Liver (tissue), 8 donors: ENCODE measurements at regions not wholly inside any gene's neighbourhood (a gene's known extent, or its start where the extent isn't known, plus 50 kb on each side); places are given as distances from the start of the nearest gene placed in this dataset.
"Not testable (repeated sequence)": the region's sequence is repeated elsewhere in the genome, so short reads cannot be mapped to it uniquely, and the experiment has no call there.

Experiments used
- DNase-seq: peaks from one replicate; pipeline ENCODE4 v3.0.0-alpha.2; 2017; ENCODE audit warnings: low spot score
- H3K27ac ChIP-seq, 2 donors: one replicate each; pipeline ENCODE4 v1.7.0; 2013; ENCODE audit warnings: inconsistent platforms in 2 of 2, low read length in 2 of 2, control low read depth in 1 of 2, low read depth in 1 of 2, mild to moderate bottlenecking in 1 of 2
- H3K27me3 ChIP-seq, 4 donors: one replicate each; pipeline versions ENCODE4 v1.6.1 to v1.7.0; 2013; ENCODE audit warnings: low read length in 3 of 4, inconsistent platforms in 1 of 4, mild to moderate bottlenecking in 1 of 4, moderate library complexity in 1 of 4; ENCODE audit not compliant: control insufficient read depth in 4 of 4, insufficient read depth in 4 of 4
- H3K36me3 ChIP-seq, 4 donors: one replicate each; pipeline versions ENCODE4 v1.6.1 to v1.7.0; 2013; ENCODE audit warnings: low read length in 3 of 4, mild to moderate bottlenecking in 3 of 4, low read depth in 1 of 4, moderate library complexity in 1 of 4; ENCODE audit not compliant: control insufficient read depth in 4 of 4, insufficient read depth in 3 of 4
- H3K4me1 ChIP-seq, 4 donors: one replicate each; pipeline versions ENCODE4 v1.6.1 to v1.7.0; 2013; ENCODE audit warnings: low read length in 3 of 4, mild to moderate bottlenecking in 3 of 4, moderate library complexity in 1 of 4; ENCODE audit not compliant: control insufficient read depth in 4 of 4, insufficient read depth in 4 of 4
- H3K4me3 ChIP-seq, 3 donors: one replicate each; pipeline versions ENCODE4 v1.6.1 to v1.7.0; 2013; ENCODE audit warnings: low read length in 3 of 3, control low read depth in 1 of 3, low read depth in 1 of 3, mild to moderate bottlenecking in 1 of 3
- H3K9ac ChIP-seq, 2 donors: one replicate each; pipeline ENCODE4 v1.7.0; 2013; ENCODE audit warnings: low read length in 2 of 2, mild to moderate bottlenecking in 2 of 2, moderate library complexity in 2 of 2, control low read depth in 1 of 2, low read depth in 1 of 2
- H3K9me3 ChIP-seq, 4 donors: one replicate each; pipeline versions ENCODE4 v1.6.1 to v1.7.0; 2013; ENCODE audit warnings: low read length in 3 of 4; ENCODE audit not compliant: control insufficient read depth in 4 of 4
- CTCF ChIP-seq: fragments of 150-350 bp; IDR thresholded peaks from 2 replicates; pipeline ENCODE4 v1.5.1; 2017; ENCODE audit warnings: improper control_type of control experiment, low read depth, low read length; ENCODE audit not compliant: missing input control
- FOXA1 ChIP-seq: IDR thresholded peaks from 2 replicates; pipeline ENCODE4 v1.6.1; 2016; ENCODE audit warnings: antibody characterized with exemption
- GABPA ChIP-seq, 2 donors: IDR thresholded peaks in 1 of 2; conservative IDR thresholded peaks in 1 of 2; 2 replicates each; pipeline ENCODE4 v1.6.1; 2016; ENCODE audit warnings: antibody characterized with exemption in 2 of 2, mild to moderate bottlenecking in 1 of 2, moderate library complexity in 1 of 2
- HNF4G ChIP-seq: IDR thresholded peaks from 2 replicates; pipeline ENCODE4 v1.6.1; 2016; ENCODE audit warnings: antibody characterized with exemption
- JUND ChIP-seq, 2 donors: IDR thresholded peaks; 2 replicates each; pipeline ENCODE4 v1.6.1; 2016; ENCODE audit warnings: antibody characterized with exemption in 2 of 2
- MAX ChIP-seq: IDR thresholded peaks from 2 replicates; pipeline ENCODE4 v1.6.1; 2016; ENCODE audit warnings: antibody characterized with exemption
- NR2F2 ChIP-seq: IDR thresholded peaks from 2 replicates; pipeline ENCODE4 v1.6.1; 2016; ENCODE audit warnings: antibody characterized with exemption
- RXRA ChIP-seq, 2 donors: IDR thresholded peaks; 2 replicates each; pipeline ENCODE4 v1.6.1; 2017 to 2018; ENCODE audit warnings: antibody characterized with exemption in 2 of 2, mild to moderate bottlenecking in 1 of 2
- TAF1 ChIP-seq: conservative IDR thresholded peaks from 2 replicates; pipeline ENCODE4 v1.6.1; 2016; ENCODE audit warnings: antibody characterized with exemption, mild to moderate bottlenecking
- ZBTB33 ChIP-seq: IDR thresholded peaks from 2 replicates; pipeline ENCODE4 v1.6.1; 2016; ENCODE audit warnings: antibody characterized with exemption
- WGBS: extraction: QIAGEN DNeasy Blood & Tissue Kit; methylation state at CpG from one replicate; pipeline ENCODE4 v1.1.7; 2013; 5-methylcytosine and 5-hydroxymethylcytosine counted together
- donor health status: healthy.
- donor health status: healthy.
- donor health status: healthy.
- donor health status: healthy.
- donor health status: healthy.

GRCh38 chr10:131580674-131581073 is 269.2 kb upstream of the TCERG1L start:
- Histone ChIP-seq H3K9me3 (no peaks in the 10 kb centered on the region), H3K4me3 (no peak overlapping the region), H3K4me1 (no peaks in the 10 kb centered on the region), H3K36me3 (no peaks in the 10 kb centered on the region), H3K27ac (no peak overlapping the region), H3K27me3 (no peaks in the 10 kb centered on the region), H3K9ac (no peak overlapping the region)
- WGBS, result 64% methylated on average over 3 of the region's 3 CpGs
- TF ChIP-seq HNF4G (no peak), JUND (IDR thresholded peaks at IDR 0.05) (no peak), ZBTB33 (no peak)
- no peak for DNase-seq

GRCh38 chr10:131581547-131581946 is 270.0 kb upstream of the TCERG1L start:
- H3K4me3 ChIP-seq, H3K27ac ChIP-seq, H3K9ac ChIP-seq, H3K36me3 ChIP-seq, DNase-seq, H3K27me3 ChIP-seq, H3K4me1 ChIP-seq, H3K9me3 ChIP-seq: not testable (repeated sequence)
- WGBS, result 78% methylated on average over 7 of the region's 7 CpGs

- Histone ChIP-seq H3K27ac (no peak overlapping the region), H3K9me3 (no peaks in the 10 kb centered on the region), H3K4me3 (no peak overlapping the region), H3K4me1 (no peaks in the 10 kb centered on the region), H3K27me3 (no peaks in the 10 kb centered on the region), H3K36me3 (no peaks in the 10 kb centered on the region), H3K9ac (no peak overlapping the region)
- TF ChIP-seq ZBTB33, result no peak
- TF ChIP-seq GABPA (IDR thresholded peaks at IDR 0.05 in 1 of 2, conservative IDR thresholded peaks at IDR 0.05 in 1 of 2), result no peak
- DNase-seq, result peak; percentile 28
- 63% methylated on average over 12 of the region's 12 CpGs for WGBS
These were observed 272.8 kb upstream of the TCERG1L start for GRCh38 chr10:131584287-131584686.

- Histone ChIP-seq H3K27me3 (no peaks in the 10 kb centered on the region), H3K27ac (no peak overlapping the region), H3K9ac (no peak overlapping the region), H3K4me3 (no peak overlapping the region), H3K9me3 (no peaks in the 10 kb centered on the region), H3K4me1 (no peaks in the 10 kb centered on the region), H3K36me3 (no peaks in the 10 kb centered on the region)
- 50% methylated on average over 3 of the region's 3 CpGs for WGBS
- no peak for DNase-seq
- TF ChIP-seq TAF1 (no peak), ZBTB33 (no peak), NR2F2 (no peak), RXRA (IDR thresholded peaks at IDR 0.05) (no peak), MAX (no peak), FOXA1 (no peak), CTCF (no peak), JUND (IDR thresholded peaks at IDR 0.05) (no peak), HNF4G (no peak)
These were observed 274.2 kb upstream of the TCERG1L start for GRCh38 chr10:131585761-131586160.
